Activated CD4-positive, alpha-beta T cell treated with anti-CD3 and anti-CD28 coated beads, Interleukin-10, Interleukin-2, amounts not matched to agents 100 ng/mL and 50 ng/mL, durations not matched to agents 16 hours and 8 hours (primary cell): ENCODE measurements at regions not wholly inside any gene's neighbourhood (a gene's known extent, or its start where the extent isn't known, plus 50 kb on each side); places are given as distances from the start of the nearest gene placed in this dataset.

Experiments
- DNase-seq: peaks from one replicate; pipeline ENCODE4 v3.0.0-alpha.2; 2020

DNA sequence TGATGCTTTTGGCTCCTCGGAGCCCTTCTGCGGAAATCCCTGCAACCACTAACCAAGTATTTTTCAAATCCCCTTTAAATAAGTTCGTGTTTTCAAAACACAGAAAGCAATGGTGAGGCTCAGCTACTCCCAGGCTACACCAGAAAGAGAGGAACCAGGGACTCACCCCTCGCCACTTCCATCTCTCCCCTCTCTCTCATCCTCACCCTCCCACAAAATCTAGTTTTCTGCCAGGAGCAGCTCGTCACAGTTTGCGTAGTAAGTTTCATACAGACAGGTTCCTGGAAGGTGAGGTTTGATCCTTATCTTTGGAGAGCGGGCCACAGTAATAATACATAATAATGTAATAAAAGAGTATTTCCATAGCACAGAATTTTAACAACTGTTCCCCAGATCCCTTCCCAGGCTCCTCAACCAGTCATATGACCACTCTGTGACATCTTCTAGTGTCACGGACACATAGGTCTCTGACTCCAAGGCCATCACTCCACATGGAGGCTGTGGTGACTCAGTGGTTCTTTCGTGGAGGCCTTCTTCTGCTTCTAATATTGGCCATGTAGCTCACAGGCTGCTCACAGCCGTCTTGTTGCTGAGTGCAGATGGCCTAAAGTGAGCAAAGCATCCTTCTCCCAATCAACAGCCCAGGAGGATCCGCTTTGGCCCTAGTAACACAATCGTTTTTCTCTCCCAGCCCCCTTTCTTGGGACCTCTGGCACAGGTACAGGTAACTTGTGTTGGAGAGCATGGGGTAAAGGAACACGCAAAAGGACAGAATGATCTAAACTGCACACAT is 295.7 kb downstream of the CDC5L start:
- no peak for DNase-seq

DNA sequence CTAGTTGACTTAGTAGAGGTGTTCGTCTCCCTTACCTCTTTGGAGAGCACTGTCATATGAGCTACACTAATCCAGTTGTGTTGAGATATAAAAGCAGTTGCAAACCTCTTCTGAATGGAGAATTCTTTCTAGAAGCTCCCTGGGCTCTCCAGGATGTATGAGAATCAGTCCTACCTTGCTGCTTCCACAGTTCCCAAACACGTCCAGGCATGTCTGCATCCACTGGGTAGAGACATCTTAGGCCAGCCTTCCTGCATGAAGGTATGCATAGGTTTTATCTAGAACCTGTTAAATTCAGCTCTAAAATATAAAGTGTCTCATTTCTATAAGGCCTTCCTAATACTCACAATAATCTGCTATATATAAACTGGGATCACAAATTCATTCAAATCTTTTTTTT is 297.7 kb downstream of the CDC5L start:
- DNase-seq, result no peak

DNA sequence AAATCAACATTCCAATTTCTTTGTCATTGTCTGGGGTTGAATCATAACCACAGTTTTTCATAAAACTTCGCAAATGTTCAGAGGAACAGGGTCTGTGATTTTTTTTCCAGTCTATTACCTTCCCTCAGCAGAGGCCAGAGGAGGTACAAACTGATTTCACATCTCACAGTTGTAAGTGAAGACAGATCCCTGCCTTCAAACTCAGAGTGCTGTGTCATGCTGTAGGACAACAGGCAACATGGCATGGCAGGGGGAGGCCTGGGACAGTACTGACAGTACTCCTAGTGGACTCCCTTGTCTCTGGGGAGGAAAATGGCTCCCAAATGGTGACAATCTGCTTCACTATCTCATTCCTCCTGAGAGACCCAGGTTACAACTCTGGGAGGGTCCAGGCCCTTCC is 308.6 kb downstream of the CDC5L start:
- no peak for DNase-seq

DNA sequence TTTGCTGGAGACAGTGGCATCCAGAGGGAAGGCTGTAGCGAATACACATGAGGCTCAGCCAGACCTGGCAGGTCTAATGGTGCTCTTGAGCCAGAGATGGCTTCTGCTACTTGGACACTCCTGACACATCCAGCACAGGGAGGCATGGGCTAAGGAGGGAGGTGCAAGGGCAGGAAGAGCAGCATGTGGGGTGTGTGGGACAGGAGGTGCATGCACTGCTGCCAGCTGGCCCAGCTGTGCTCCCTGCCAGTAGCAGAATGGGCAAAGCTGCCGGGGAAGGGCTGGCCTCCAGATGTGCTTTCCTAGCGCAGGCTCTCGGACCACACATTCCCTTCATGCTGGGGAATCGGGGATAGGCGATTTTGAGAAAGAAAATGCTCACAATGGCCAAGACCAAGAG is 309.2 kb downstream of the CDC5L start:
- DNase-seq, result no peak

DNA sequence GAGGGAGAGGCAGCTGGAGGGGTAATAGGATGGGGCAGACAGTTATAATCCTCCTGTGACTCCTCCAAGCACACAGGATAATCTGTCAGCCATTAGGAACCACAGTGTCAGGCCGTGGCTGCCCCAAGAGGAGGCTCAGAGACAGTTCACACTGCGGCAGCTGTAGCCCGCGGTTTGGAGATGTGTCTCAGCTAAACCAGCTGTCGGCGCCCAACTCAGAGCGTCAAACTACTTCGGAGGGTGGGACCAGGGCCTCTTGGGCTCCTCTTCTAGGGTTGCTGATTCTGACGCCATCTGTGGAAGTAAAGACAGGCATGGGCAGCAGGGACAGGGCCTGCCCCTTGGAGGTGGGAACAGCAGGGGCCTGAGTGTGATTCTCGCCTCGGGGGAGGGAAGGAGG is 309.8 kb downstream of the CDC5L start:
- no peak for DNase-seq

DNA sequence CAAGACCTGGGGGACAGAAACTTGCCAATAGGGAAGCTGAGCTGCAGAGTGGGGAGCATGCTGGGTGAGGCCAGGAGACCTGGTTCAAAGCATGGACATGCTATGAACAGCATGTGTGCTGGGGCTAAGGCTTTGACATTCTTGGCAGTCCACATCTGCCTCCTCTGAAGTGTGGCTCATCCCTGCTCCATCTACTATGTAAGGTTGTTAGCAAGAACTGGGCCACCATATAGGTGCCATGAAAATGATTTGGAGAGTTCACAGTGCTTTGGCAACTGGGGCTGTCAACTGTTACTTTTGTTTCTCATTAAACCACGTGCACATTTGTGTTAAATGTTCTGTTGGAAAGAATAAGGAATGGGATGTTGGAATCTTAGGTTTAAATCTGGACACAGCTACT is 311.1 kb downstream of the CDC5L start:
- no peak for DNase-seq

DNA sequence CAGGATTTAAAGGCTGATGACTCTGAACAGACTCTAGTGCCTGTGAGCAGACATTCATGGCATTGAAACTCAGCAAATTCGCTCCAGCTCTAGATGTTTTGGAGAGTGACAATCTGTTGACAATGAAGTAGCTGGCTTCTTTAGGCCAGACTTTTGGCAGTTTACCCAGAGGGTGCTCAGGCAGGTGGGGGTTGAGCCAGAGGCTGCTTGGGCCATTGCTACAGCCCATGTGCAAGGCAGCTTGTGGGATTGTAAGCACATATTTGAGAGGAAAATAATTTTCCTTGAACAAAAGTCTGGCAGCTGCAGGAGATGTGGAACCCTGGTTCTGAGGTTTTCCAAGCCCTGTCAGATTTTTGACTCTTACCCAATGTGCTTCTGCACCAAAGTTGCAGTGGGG is 311.6 kb downstream of the CDC5L start:
- DNase-seq, result no peak

DNA sequence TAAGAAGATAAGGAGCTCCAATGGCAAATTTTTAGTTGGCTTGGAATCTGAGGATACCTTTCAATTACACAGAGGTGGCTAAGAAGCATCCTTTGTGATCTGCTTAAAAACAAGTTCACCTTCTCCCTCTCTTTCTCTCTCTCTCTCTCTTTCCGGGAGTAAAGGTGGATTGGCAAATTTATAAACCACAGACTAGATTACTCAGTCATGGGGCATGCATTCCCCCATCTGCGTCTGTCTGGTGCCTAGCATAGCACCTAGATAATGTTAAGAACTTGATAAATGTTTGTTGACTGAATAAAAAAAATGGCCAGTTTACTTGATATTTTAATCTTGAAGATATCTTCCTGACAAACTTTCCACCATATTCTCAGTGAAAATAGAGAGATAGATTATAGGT is 312.3 kb downstream of the CDC5L start:
- DNase-seq, result no peak

DNA sequence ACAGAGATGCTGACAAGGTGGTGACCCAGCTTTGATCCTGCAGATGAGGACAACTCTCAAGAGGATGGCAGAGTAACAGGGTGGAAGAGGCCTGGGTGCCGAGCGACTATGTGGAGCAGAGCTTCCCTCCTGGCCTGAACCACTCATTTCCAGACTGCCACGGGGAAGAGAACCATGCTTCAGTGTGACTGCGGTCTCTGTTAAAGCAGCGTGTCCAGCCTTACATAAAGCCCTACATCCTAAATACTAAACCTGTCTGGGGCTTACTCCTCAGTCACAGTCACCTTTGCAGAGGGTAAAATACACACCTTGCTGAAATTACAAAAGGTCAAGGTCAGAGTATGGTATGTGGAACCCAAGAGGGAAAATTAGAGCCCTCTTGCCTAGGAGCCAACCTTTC is 312.9 kb downstream of the CDC5L start:
- DNase-seq, result no peak

DNA sequence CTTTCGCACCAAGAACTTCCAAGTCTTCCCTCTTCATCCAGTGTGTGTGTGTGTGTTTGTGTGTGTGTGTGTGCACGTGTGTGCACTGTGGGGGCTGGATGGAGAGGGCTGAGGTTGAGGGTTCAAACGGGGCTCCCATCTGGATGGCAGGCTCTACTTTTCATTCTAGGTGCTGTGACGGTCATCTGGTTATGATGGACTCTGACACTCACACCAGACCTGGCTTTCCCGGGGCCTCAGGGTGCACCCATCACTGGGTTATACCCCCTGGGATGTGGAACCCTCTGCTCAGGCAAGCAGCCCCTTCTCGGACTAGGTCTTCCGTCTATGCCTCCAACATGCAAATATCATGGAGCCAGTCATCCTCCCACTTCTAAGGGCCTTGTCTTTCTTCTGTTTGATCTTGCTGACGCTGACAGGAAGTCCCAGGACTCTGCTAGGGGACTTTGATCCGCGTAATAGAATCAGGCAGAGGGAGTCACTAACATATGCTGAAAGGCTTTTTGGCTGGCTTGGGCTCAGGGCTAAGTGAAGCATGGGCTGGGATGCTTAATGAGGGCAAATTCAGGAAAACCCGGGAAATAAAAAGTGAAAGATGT is 313.6 kb downstream of the CDC5L start:
- DNase-seq, result no peak

DNA sequence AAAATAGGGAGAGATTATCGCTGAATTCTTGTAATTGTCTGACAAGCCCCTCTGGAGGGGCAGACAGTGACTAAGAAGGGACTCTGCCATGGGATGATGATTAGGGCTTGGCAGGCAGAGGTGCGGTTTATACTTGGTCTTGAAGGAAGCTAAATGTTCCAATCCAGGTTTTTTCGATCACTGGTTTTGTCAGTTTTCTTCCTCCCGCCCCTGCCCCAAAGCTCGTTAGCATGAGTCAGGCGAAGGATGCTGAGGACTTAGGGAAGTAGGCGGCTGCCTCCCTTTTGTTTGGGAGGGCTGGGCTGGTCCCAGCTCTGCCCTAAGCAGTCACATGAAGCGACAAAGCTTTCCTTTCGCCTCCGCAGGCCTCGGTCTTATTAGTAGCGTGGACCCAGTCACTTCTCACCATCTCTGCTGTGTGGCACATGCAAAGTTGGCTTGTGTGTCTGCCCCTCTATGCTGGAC is 314.2 kb downstream of the CDC5L start:
- no peak for DNase-seq

DNA sequence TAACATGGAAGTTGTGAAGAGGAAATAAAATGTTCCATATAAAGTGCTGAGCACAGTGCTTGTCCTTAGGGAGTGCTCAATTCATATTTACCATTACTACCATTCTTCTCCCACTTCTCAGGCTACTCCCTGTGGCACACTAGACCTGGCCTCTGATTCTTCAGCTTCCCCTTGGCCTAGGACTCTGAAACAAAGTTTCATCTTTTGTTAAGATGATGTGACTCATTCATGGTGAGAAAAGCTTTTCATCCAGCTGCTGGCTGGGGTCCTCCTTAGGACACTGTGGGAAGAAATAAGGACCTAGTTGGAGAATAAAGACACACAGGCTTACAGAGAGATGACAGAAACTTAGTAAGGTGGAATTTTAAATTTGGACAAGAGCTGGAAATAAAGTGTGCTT is 314.8 kb downstream of the CDC5L start:
- DNase-seq, result no peak

DNA sequence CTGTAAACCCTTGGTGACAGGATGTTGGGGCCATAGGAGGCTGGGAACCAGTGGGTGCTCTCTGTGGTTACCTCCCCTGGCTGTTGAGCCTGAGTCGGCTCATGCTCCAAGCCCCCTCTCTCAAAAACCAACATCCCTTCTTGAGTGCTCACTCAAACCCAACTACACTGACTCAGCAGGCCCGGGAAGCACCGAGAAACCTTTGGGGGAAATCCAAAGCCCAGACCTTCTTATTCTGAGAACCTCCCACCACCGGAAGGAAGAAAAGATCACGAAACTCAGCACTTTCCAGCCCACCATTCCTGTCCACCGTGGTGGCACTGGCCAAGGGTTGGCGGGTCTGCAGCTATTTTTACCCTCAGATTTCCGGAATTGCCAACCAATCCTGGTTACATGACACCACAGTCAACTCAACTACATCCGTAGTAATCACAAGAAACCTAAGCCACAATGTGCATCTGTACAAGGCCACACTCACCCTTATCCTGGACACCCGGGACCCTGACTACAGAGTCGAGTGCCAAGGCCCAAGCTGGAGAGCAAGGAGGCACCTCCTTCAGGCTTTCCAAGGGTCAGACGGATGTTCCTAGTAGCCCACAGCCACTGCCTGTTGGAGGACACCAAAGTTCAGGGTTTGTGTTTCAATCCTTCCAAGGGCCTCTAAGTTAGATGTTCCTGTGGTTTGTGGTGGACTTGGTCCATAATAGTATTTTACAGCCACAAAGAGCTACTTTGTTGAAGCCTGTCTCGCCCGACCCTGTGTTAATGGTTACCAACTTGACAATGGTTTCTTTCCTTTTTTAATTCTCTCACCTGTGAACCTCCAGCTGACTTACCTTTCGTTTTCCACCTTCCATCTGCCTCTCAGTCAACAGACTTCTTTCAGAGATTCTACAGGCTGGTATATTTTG is 317.0 kb downstream of the CDC5L start:
- peak; percentile 81 for DNase-seq

DNA sequence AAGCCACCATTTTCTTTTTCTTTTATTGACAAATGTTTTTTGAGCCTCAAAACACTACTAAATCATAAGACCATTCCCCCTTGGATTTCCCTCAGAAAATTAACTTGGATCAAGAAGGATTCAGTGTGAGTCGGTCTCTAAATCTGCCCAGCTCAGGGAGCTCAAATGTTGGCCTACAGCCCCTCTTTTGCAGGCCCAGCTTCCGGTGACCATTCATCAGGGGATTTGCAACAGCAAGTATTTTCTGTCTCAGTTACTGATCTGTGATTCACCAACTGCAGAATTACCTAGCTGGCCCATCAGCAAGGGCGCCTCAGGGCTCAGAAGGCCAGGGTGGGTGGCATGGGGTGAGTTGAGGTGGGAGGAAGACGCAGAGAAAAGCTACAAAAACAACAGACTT is 318.1 kb downstream of the CDC5L start:
- DNase-seq, result no peak

DNA sequence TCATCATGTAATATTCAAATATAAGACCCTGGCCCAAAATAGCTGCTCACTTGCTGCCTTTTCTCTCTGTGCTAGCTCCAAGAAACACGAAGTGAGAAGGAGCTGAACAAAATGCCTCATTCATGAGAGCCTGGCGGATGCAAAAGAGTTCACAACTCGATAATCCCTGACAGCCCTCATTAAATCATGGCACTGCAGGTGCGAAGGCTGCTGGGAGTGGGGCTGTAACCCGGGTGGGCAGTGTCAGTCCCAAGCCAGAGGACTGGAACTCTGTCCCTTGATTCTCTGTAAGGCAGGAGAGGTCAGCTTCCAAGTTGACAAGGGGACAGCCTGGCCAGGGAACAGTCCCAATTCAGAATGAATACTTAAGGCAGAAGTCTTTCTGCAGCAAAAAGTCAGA is 318.5 kb downstream of the CDC5L start:
- no peak for DNase-seq

DNA sequence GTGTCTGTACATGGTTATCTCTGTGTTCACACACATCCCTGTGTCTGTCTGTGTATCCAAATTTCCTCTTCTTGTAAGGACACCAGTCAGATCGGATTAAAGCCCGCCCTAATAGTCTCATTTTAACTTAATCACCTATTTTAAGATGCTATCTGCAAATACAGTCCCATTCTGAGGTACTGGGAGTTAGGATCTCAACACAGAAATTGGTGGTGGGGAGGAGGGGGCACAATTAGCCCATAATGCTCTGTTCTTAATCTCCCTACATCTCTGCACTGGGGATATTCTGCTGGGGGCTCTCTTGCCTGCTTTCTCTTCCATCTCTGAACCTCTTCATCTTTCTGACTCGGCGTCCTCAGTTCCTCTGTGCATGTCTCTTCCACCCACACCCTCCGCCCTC is 320.7 kb downstream of the CDC5L start:
- DNase-seq, result no peak

DNA sequence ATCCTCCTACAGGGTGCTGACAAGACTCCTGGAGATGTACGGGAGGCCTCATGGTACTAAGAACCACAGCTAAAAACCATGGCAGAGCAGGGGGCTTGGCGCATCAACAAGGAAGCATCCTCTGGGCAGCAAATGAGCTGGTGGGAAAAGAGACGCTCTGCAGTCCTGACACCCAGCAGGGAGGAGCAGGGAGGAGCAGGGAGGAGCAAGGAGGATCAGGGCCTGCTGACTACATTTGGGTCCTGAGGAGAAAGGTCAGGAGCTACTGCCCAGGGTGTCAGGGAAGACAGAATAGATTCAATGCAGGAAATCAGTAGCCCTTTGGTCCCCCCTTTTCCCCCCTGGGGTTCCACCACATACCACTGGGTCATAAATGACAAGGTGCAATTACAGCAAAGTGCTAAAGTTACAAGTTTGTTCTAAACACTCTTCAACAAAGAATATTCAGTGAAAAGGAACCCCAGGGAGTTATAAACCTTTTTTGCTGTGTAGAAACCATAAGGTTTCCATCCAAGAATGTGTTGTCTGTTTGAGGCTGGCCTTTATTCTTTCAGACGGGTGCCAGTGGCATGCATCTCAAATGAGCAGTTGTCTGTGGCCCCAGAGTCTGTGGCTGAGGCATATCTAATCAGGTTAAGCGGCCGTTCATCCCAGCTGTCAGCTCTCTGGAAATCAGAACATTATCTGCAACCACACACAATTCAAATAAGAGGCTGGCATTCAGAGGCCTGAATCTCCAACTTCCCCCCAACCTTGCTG is 325.0 kb downstream of the CDC5L start:
- no peak for DNase-seq

DNA sequence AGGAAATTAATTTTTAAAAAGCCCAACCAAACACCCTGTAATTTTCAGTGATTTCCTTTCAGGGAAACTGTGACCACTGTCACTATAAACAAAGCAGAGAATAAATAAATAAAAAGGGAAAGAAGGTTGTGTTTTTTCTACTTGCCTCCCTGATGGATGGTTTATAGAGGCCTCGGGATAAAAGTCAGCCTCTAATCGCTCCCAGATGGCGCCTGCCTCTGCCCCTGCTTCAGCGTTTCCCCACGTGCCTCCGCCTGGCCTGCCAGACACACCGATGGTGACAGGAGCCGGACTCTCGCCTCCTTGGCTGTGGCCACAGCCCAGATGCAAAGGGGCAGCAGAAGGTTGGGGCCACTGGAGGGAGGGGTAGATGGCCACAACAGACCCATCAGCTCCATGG is 327.7 kb downstream of the CDC5L start:
- no peak for DNase-seq

DNA sequence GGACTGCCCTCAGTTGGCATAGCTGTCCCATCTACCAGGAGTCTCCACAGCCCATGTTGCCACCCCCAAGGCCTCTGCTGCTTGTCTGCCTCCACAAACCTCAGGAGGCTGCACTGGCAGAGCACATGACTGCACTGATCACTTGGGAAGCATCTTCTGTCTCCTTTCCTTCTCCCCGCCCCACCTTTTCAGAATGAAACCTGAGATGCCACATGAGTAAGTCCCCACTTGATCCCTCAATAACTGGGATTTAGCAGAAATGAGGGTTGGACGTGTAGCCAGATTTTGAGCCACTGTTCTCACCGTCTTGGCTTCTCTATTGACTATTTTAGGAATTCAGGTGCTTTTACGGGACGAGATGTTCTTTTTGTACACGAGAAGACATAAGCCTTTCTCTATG is 328.4 kb downstream of the CDC5L start:
- no peak for DNase-seq

DNA sequence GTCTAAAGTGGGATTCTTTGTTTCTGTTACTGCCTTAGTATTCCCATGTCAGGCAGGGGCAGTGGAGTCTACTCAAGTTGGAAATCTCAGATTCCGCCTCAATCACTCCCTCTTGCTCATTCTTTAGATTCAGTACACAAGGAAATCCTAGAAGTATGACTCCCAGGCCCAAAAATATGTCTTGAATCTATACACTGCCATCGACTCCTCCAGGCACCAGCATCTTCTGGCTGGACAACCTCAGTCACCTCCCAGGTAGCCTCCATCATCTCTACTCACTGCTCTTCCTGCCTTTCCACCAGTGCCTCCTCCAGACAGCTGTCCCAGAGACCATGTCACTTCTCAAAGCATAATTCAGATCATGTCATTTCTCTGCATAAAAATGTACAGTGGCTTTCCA is 329.9 kb downstream of the CDC5L start:
- no peak for DNase-seq

DNA sequence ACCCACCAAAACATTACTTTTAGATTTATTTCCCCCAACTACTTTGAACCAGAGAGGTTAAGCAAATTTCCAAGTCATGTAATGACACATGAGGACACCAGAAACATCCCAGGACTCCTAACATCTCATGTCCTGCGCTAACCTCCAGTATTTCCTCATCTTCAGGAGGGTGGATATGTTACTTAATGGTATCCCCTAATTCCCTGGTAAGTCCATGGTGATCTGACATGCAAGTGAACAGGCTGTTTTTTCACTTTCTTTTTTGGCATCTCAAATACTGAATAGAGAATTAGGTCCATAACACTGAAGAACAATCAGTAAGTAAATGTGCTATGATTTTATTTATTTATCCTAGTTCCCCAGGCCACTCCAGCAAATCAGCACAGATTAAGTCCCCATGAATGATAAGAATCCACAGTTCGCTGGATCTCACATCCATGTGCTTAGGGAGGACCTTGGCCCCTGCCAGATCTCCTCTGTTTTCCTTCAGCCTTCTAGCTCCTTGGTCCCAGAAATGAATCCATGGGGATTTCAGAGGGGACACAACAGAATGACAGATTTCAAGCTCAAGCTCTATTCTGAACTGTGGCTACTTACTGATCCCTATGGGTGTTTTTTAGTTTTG is 334.6 kb downstream of the CDC5L start:
- no peak for DNase-seq

DNA sequence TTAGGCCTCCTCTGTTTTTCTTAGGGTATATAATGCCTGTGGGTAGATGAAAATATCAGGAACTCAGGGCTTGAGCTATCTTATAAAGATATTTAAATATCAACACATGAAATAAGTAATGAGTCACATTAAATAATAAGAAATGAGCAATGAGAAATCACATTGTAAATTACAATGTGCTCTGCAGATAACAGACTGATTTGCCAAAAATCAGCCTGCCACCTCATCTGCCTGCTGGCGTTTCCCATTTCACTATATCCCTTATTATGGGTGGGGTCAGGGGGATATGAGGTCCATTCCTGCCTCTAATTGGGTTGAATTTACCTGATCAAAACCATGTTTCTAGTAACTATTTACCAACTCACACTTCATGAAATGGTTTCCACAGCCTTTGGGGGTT is 335.2 kb downstream of the CDC5L start:
- no peak for DNase-seq
